C4-2B (cell line): ENCODE measurements at regions not wholly inside any gene's neighbourhood (a gene's known extent, or its start where the extent isn't known, plus 50 kb on each side); places are given as distances from the start of the nearest gene placed in this dataset.
"Not testable (repeated sequence)": the region's sequence is repeated elsewhere in the genome, so short reads cannot be mapped to it uniquely, and the experiment has no call there.

Experiments
- H3K27ac ChIP-seq: fragments of 450-650 bp; 2 replicates; pipeline ENCODE4 v1.5.1; 2017
- CTCF ChIP-seq: fragments of 450-650 bp; conservative IDR thresholded peaks from 2 replicates; pipeline ENCODE4 v1.5.1; 2017; ENCODE audit warnings: mild to moderate bottlenecking
- ZFX ChIP-seq: fragments of 450-650 bp; IDR thresholded peaks from 2 replicates; pipeline ENCODE4 v1.6.1; 2017

GRCh38 chr10:64196638-64197315 lies 675.6 kb downstream of the REEP3 start:
- TF ChIP-seq CTCF (no peak), ZFX (no peak)

GRCh38 chr10:64201936-64202335 lies 680.7 kb downstream of the REEP3 start:
- TF ChIP-seq CTCF (no peak), ZFX (no peak)

More at GRCh38 chr10:64196638-64197315, 675.6 kb downstream of the REEP3 start:
- H3K27ac ChIP-seq = no peak overlapping the region

GRCh38 chr10:64204504-64204903 lies 683.3 kb downstream of the REEP3 start:
- H3K27ac ChIP-seq = not testable (repeated sequence)

More at GRCh38 chr10:64201936-64202335, 680.7 kb downstream of the REEP3 start:
- H3K27ac ChIP-seq = no peak overlapping the region

- TF ChIP-seq ZFX (no peak), CTCF (no peak)
- H3K27ac ChIP-seq = no peak overlapping the region
Measured at GRCh38 chr10:64206409-64206808, 685.2 kb downstream of the REEP3 start.

GRCh38 chr10:64209561-64209960 lies 688.4 kb downstream of the REEP3 start:
- TF ChIP-seq CTCF = no peak
- no peak for TF ChIP-seq ZFX

GRCh38 chr10:64210211-64210610 lies 689.0 kb downstream of the REEP3 start:
- TF ChIP-seq CTCF (no peak), ZFX (no peak)
- no peak overlapping the region for H3K27ac ChIP-seq

More at GRCh38 chr10:64209561-64209960, 688.4 kb downstream of the REEP3 start:
- no peak overlapping the region for H3K27ac ChIP-seq

GRCh38 chr10:64211466-64211865 lies 690.3 kb downstream of the REEP3 start:
- TF ChIP-seq ZFX = no peak
- no peak for TF ChIP-seq CTCF
- no peak overlapping the region for H3K27ac ChIP-seq

- no peak for TF ChIP-seq ZFX
- no peak for TF ChIP-seq CTCF
- H3K27ac ChIP-seq = no peak overlapping the region
Measured at GRCh38 chr10:64215088-64215487, 693.9 kb downstream of the REEP3 start.
